ENCODE measurements at regions not wholly inside any gene's neighbourhood (a gene's known extent, or its start where the extent isn't known, plus 50 kb on each side); places are given as distances from the start of the nearest gene placed in this dataset.

- TF ChIP-seq CTCF (conservative IDR thresholded peaks at IDR 0.05; ENCODE audit: control insufficient read depth, insufficient read depth, low read depth, low read length): no peak
- H3K4me3 ChIP-seq (ENCODE audit: control insufficient read depth, low read depth, low read length): no peak overlapping the region
- no peak for DNase-seq (ENCODE audit: low read depth)
Observed at GRCh38 chr2:79223539-79223938, 64.0 kb upstream of the REG3A start.

GRCh38 chr2:79219383-79219988 is 59.9 kb upstream of the REG3A start:
- peak; percentile 78 for TF ChIP-seq CTCF (conservative IDR thresholded peaks at IDR 0.05; ENCODE audit: control insufficient read depth, insufficient read depth, low read depth, low read length)
- no peak overlapping the region for H3K4me3 ChIP-seq (ENCODE audit: control insufficient read depth, low read depth, low read length)
- DNase-seq (ENCODE audit: low read depth): peak; percentile 59

GRCh38 chr2:79210274-79210917 is 50.8 kb upstream of the REG3A start:
- no peak overlapping the region for H3K4me3 ChIP-seq (ENCODE audit: control insufficient read depth, low read depth, low read length)
- DNase-seq (ENCODE audit: low read depth): no peak
- no peak for TF ChIP-seq CTCF (conservative IDR thresholded peaks at IDR 0.05; ENCODE audit: control insufficient read depth, insufficient read depth, low read depth, low read length)

Data from fibroblast of mammary gland (primary cell).